GM21576 (cell line): ENCODE measurements at regions not wholly inside any gene's neighbourhood (a gene's known extent, or its start where the extent isn't known, plus 50 kb on each side); places are given as distances from the start of the nearest gene placed in this dataset.
"Not testable (repeated sequence)": the region's sequence is repeated elsewhere in the genome, so short reads cannot be mapped to it uniquely, and the experiment has no call there.

Source experiments
- ATAC-seq: cut with Tn5 transposase; IDR thresholded peaks from one replicate; pipeline ENCODE4 v1.9.1; 2021; ENCODE audit warnings: mild to moderate bottlenecking, moderate library complexity; ENCODE audit not compliant: unreplicated experiment

GRCh38 chr7:115793958-115794702 lies 236.4 kb downstream of the TFEC start:
- ATAC-seq, result no peak

GRCh38 chr7:115789901-115790300 lies 240.7 kb downstream of the TFEC start:
- no peak for ATAC-seq

- ATAC-seq, result not testable (repeated sequence)
Observed at GRCh38 chr7:115789473-115789872, 241.1 kb downstream of the TFEC start.

- ATAC-seq, result no peak
Observed at GRCh38 chr7:115782696-115783490, 247.7 kb downstream of the TFEC start.

GRCh38 chr7:115779561-115779960 lies 251.0 kb downstream of the TFEC start:
- ATAC-seq, result no peak

GRCh38 chr7:115775981-115776380 lies 254.6 kb downstream of the TFEC start:
- ATAC-seq, result no peak

- no peak for ATAC-seq
Observed at GRCh38 chr7:115763347-115763746, 267.2 kb downstream of the TFEC start.

- no peak for ATAC-seq
Observed at GRCh38 chr7:115758025-115758424, 272.5 kb downstream of the TFEC start.

GRCh38 chr7:115754226-115754625 lies 276.3 kb downstream of the TFEC start:
- no peak for ATAC-seq

- no peak for ATAC-seq
Observed at GRCh38 chr7:115749924-115750323, 280.6 kb downstream of the TFEC start.

GRCh38 chr7:115748123-115748738 lies 282.3 kb downstream of the TFEC start:
- ATAC-seq, result no peak

GRCh38 chr7:115747174-115747573 lies 283.4 kb downstream of the TFEC start:
- ATAC-seq, result peak; percentile 54

GRCh38 chr7:115740043-115740442 lies 290.5 kb downstream of the TFEC start:
- ATAC-seq, result no peak

- ATAC-seq, result no peak
Observed at GRCh38 chr7:115734641-115735040, 295.9 kb downstream of the TFEC start.

GRCh38 chr7:115731796-115732471 lies 298.6 kb downstream of the TFEC start:
- no peak for ATAC-seq

- no peak for ATAC-seq
Observed at GRCh38 chr7:115728518-115728917, 302.0 kb downstream of the TFEC start.

- ATAC-seq, result no peak
Observed at GRCh38 chr7:115724400-115725056, 306.0 kb downstream of the TFEC start.

GRCh38 chr7:115722302-115722977 lies 308.1 kb downstream of the TFEC start:
- ATAC-seq, result no peak

GRCh38 chr7:115721293-115722217 lies 309.0 kb downstream of the TFEC start:
- no peak for ATAC-seq
